Transverse colon (tissue), 4 donors: ENCODE measurements at regions not wholly inside any gene's neighbourhood (a gene's known extent, or its start where the extent isn't known, plus 50 kb on each side); places are given as distances from the start of the nearest gene placed in this dataset.

Experiments
- DNase-seq: peaks from one replicate; pipeline ENCODE4 v3.0.0-alpha.2; 2019
- H3K27ac ChIP-seq, 4 donors: fragments of 200-600 bp; sonication (generic); 2 replicates each; pipeline ENCODE4 v1.5.1; 2016 to 2018; ENCODE audit warnings: inconsistent platforms in 4 of 4
- H3K27me3 ChIP-seq: fragments of 200-600 bp; sonication (generic); 2 replicates; pipeline ENCODE4 v1.5.1; 2017; ENCODE audit warnings: inconsistent platforms
- H3K36me3 ChIP-seq, 4 donors: fragments of 200-600 bp; sonication (generic); 2 replicates each; pipeline ENCODE4 v1.5.1; 2017 to 2019; ENCODE audit warnings: inconsistent platforms in 4 of 4
- H3K4me1 ChIP-seq, 4 donors: fragments of 200-600 bp; sonication (generic); 2 replicates each; pipeline ENCODE4 v1.5.1; 2017 to 2020; ENCODE audit warnings: inconsistent platforms in 4 of 4
- H3K4me3 ChIP-seq, 4 donors: fragments of 200-600 bp; sonication (generic); 1 replicate in 1 of 4; 2 replicates in 3 of 4; pipeline versions ENCODE4 v1.5.1 to v1.6.1; 2017 to 2019; ENCODE audit warnings: inconsistent platforms in 4 of 4
- H3K9me3 ChIP-seq, 2 donors: fragments of 200-600 bp; sonication (generic); 2 replicates each; pipeline ENCODE4 v1.5.1; 2017 to 2019; ENCODE audit warnings: inconsistent platforms in 2 of 2
- CTCF ChIP-seq, 5 experiments: fragments of 200-600 bp in 3 of 5; fragments of 450-650 bp in 2 of 5; sonication (generic) in 3 of 5; IDR thresholded peaks; 1 replicate in 2 of 5; 2 replicates in 3 of 5; pipeline ENCODE4 v1.5.1; 2016 to 2017; ENCODE audit warnings: antibody characterized with exemption in 5 of 5, inconsistent platforms in 3 of 5, mild to moderate bottlenecking in 2 of 5, moderate library complexity in 1 of 5
- EP300 ChIP-seq: sonication (generic); formaldehyde crosslinking; IDR thresholded peaks from one replicate; pipeline ENCODE4 v1.6.1; 2017; ENCODE audit warnings: antibody characterized with exemption, low read depth
- POLR2A ChIP-seq: fragments of 450-650 bp; IDR thresholded peaks from one replicate; pipeline ENCODE4 v1.6.1; 2016; ENCODE audit warnings: antibody characterized with exemption, mild to moderate bottlenecking, moderate library complexity
- POLR2AphosphoS5 ChIP-seq, 3 donors: sonication (generic); formaldehyde crosslinking; IDR thresholded peaks; one replicate each; pipeline ENCODE4 v1.6.1; 2016; ENCODE audit warnings: antibody characterized with exemption in 3 of 3
- WGBS, 2 donors: methylation state at CpG; one replicate each; pipeline ENCODE4 v1.1.5; 2018; ENCODE audit warnings: low coverage in 1 of 2; 5-methylcytosine and 5-hydroxymethylcytosine counted together
- in situ Hi-C, 4 donors: fragments of 200-750 bp; cut with MboI; loops; one replicate each; pipeline versions ENCODE4 v1.15.0 to v1.15.1; 2017; ENCODE audit warnings: low sequenced_read_pairs in 3 of 4, low pct_ligation_motif_present in 1 of 4, low pct_unique_long_range_greater_than_20kb in 1 of 4
- intact Hi-C: fragments of 100-400 bp; cut with DNase I; formaldehyde crosslinking; loops from one replicate; pipeline ENCODE4 v1.15.1; 2023; ENCODE audit warnings: low total_unique reads

DNA sequence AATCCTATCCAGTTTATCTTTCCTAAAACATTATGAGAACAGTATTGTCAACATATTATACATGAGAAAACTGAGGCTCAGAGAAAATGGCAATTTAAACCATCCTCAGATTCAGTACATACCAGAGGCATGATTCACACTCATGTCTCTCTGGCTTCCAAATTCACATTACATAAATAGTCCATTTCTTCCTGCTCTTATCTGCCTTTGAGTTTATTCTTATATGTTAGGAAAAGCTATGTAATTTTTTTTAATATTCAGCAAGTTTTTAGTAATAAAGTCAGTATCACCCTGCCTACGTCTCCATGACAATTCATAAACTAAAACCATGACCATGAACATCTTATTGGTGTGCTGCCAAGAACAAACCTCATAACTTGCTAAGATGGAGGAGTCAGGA is 1260.2 kb upstream of the SORCS1 start:
- Histone ChIP-seq H3K27me3 (no peaks in the 10 kb centered on the region), H3K4me1 (peaks cover 0 to 11% (median 5%) of the 10 kb centered on the region in 4 donors), H3K4me3 (no peak overlapping the region), H3K36me3 (no peaks in the 10 kb centered on the region), H3K27ac (no peak overlapping the region), H3K9me3 (no peaks in the 10 kb centered on the region)
- DNase-seq = no peak
- TF ChIP-seq POLR2A (no peak), CTCF (IDR thresholded peaks at IDR 0.05) (no peak)
- 63 to 81% methylated on average over 1 of the region's 1 CpG for WGBS, 2 donors
- in situ Hi-C loops (no loop called here), intact Hi-C loops (no loop called here)

- in situ Hi-C loops = no loop called here
- 81 to 83% methylated on average over 1 to 2 of the region's 2 CpGs for WGBS, 2 donors
- Histone ChIP-seq H3K27ac (no peak overlapping the region), H3K4me3 (no peak overlapping the region), H3K27me3 (no peaks in the 10 kb centered on the region), H3K4me1 (peaks cover 0 to 7% (median 2%) of the 10 kb centered on the region in 4 donors), H3K36me3 (no peaks in the 10 kb centered on the region), H3K9me3 (no peaks in the 10 kb centered on the region)
- intact Hi-C loops = no loop called here
- TF ChIP-seq CTCF (IDR thresholded peaks at IDR 0.05) (no peak), EP300 (no peak), POLR2A (no peak), POLR2AphosphoS5 (IDR thresholded peaks at IDR 0.05) (no peak)
- no peak for DNase-seq
Observed at GRCh38 chr10:108422286-108422685, 1257.8 kb upstream of the SORCS1 start.

DNA sequence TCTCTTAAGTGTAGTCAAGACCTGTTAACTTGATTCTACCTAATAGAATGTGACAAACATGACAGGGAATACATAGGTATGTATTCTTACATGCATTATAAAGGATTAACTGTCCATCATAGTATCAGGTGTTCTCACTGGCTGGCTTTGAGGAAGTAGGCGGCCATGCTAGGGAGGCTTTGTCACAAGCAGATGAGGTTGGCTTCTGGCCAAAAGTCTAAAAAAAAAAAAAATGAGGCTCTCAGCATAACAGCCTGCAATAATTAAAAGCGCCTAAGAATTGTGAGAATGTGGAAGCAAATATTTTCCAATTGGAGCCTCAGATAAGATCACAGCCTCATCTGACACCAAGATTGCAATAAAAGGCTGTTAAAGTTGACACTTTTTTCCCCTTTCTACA is 1256.8 kb upstream of the SORCS1 start:
- no peaks in the 10 kb centered on the region for H3K36me3 ChIP-seq
- no peaks in the 10 kb centered on the region for H3K9me3 ChIP-seq
- H3K4me1 ChIP-seq = no peaks in the 10 kb centered on the region
- no peak overlapping the region for H3K27ac ChIP-seq
- WGBS, 2 donors = 43 to 57% methylated on average over 2 of the region's 2 CpGs
- H3K27me3 ChIP-seq = no peaks in the 10 kb centered on the region
- intact Hi-C loops = no loop called here
- H3K4me3 ChIP-seq = no peak overlapping the region
- TF ChIP-seq EP300 (no peak), CTCF (IDR thresholded peaks at IDR 0.05) (no peak), POLR2AphosphoS5 (IDR thresholded peaks at IDR 0.05) (no peak), POLR2A (no peak)
- in situ Hi-C loops = no loop called here
- DNase-seq = no peak

DNA sequence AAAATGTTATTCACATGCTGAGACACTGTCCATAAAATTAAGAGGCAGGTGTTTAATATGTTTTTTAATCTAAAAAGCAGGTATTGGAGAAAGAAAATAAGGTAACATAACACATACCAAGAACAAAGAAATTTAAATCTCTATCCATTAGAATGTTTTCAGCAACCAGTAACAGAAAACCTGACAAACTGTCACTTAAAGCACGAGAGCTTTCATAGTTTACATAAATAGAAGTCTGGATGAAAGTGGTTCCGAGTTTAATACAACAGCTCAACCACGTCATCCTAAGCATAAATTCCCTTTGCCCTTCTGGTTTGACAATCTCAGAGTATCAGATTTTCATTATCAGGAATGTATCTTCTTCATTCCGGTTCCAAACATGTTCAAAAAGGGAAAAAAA is 1249.4 kb upstream of the SORCS1 start:
- Histone ChIP-seq H3K27me3 (no peaks in the 10 kb centered on the region), H3K4me1 (no peaks in the 10 kb centered on the region), H3K27ac (no peak overlapping the region), H3K9me3 (no peaks in the 10 kb centered on the region), H3K4me3 (no peak overlapping the region), H3K36me3 (no peaks in the 10 kb centered on the region)
- DNase-seq = no peak
- intact Hi-C loops (no loop called here), in situ Hi-C loops (no loop called here)
- no peak for TF ChIP-seq POLR2AphosphoS5 (IDR thresholded peaks at IDR 0.05)
- TF ChIP-seq CTCF (IDR thresholded peaks at IDR 0.05) = no peak
- TF ChIP-seq EP300 = no peak
- no peak for TF ChIP-seq POLR2A
- WGBS, 2 donors = 73 to 75% methylated on average over 4 of the region's 4 CpGs
